IMR-90 (cell line): ENCODE measurements at regions not wholly inside any gene's neighbourhood (a gene's known extent, or its start where the extent isn't known, plus 50 kb on each side); places are given as distances from the start of the nearest gene placed in this dataset.

Source experiments
- ATAC-seq: fragments of 200-7000 bp; cut with Tn5 transposase; 2 replicates; pipeline ENCODE4 v1.9.1; 2020; ENCODE audit warnings: low read depth, mild to moderate bottlenecking, moderate library complexity
- BruUV-seq: library from RNA; stranded (reverse); fragments of 400-500 nt; replicated peaks from 2 replicates; lab custom pipeline; 2021; lab: Mats Ljungman, UMichigan
- CTCF ChIA-PET: fragments of 300-600 bp; formaldehyde crosslinking; extraction: SDS; loops from one replicate; lab custom pipeline; 2021; ENCODE audit warnings: antibody characterized with exemption; lab: Yijun Ruan, JAX
- POLR2A ChIA-PET: fragments of 300-600 bp; sonication (Branson Sonifier 250); formaldehyde crosslinking; loops from one replicate; lab custom pipeline; 2022; ENCODE audit warnings: antibody characterized with exemption; ENCODE audit not compliant: unreplicated experiment; lab: Charles Lee
- DNase-seq: peaks from one replicate; pipeline ENCODE4 v3.0.0; 2013
- H2AFZ ChIP-seq: replicated peaks from 2 replicates; pipeline ENCODE3; 2013; ENCODE audit warnings: low read length, mild to moderate bottlenecking; ENCODE audit not compliant: poor library complexity
- H2AK5ac ChIP-seq: 2 replicates; pipeline ENCODE4 v1.6.1; 2013; ENCODE audit warnings: low read depth, low read length, inconsistent platforms
- H2AK9ac ChIP-seq: replicated peaks from 2 replicates; pipeline ENCODE3; 2013; ENCODE audit warnings: mild to moderate bottlenecking, low read depth, low read length, moderate library complexity; ENCODE audit not compliant: poor library complexity
- H2BK120ac ChIP-seq: 2 replicates; pipeline ENCODE4 v1.6.1; 2013; ENCODE audit warnings: low read depth, low read length, inconsistent platforms
- H2BK15ac ChIP-seq: 3 replicates; pipeline ENCODE4 v1.6.1; 2013; ENCODE audit warnings: low read depth, low read length, inconsistent platforms
- H2BK20ac ChIP-seq: 2 replicates; pipeline ENCODE4 v1.6.1; 2013; ENCODE audit warnings: low read depth, mild to moderate bottlenecking, inconsistent platforms, low read length, moderate library complexity
- H2BK5ac ChIP-seq: 2 replicates; pipeline ENCODE4 v1.6.1; 2013; ENCODE audit warnings: mild to moderate bottlenecking, low read depth, low read length, inconsistent platforms; ENCODE audit not compliant: poor library complexity, severe bottlenecking
- H3K14ac ChIP-seq: replicated peaks from 2 replicates; pipeline ENCODE4 v1.6.1; 2013; ENCODE audit warnings: low read depth, low read length, inconsistent platforms
- H3K18ac ChIP-seq: 2 replicates; pipeline ENCODE4 v1.6.1; 2013; ENCODE audit warnings: low read depth, low read length, control low read depth
- H3K23ac ChIP-seq: 2 replicates; pipeline ENCODE4 v1.6.1; 2013; ENCODE audit warnings: low read depth, low read length, inconsistent platforms
- H3K27ac ChIP-seq: 2 replicates; pipeline ENCODE4 v1.5.1; 2013; ENCODE audit warnings: mild to moderate bottlenecking, control low read depth, low read length; ENCODE audit not compliant: insufficient read depth
- H3K27me3 ChIP-seq: 2 replicates; pipeline ENCODE4 v1.6.1; 2013; ENCODE audit warnings: low read length; ENCODE audit not compliant: control insufficient read depth, insufficient read depth
- H3K36me3 ChIP-seq: 2 replicates; pipeline ENCODE4 v1.6.1; 2013; ENCODE audit warnings: low read length, mixed read lengths; ENCODE audit not compliant: control insufficient read depth, insufficient read depth
- H3K4ac ChIP-seq: 2 replicates; pipeline ENCODE4 v1.6.1; 2013; ENCODE audit warnings: low read depth, low read length, inconsistent platforms
- H3K4me1 ChIP-seq: 2 replicates; pipeline ENCODE4 v1.6.1; 2013; ENCODE audit warnings: low read length, mixed read lengths; ENCODE audit not compliant: control insufficient read depth, insufficient read depth
- H3K4me2 ChIP-seq: 2 replicates; pipeline ENCODE4 v1.6.1; 2013; ENCODE audit warnings: low read depth, mild to moderate bottlenecking, control low read depth, low read length, moderate library complexity
- H3K4me3 ChIP-seq: 2 replicates; pipeline ENCODE4 v1.5.1; 2013; ENCODE audit warnings: low read depth, mild to moderate bottlenecking, control low read depth, low read length, moderate library complexity; ENCODE audit not compliant: insufficient read depth
- H3K56ac ChIP-seq: 2 replicates; pipeline ENCODE4 v1.6.1; 2013; ENCODE audit warnings: low read length, inconsistent platforms; ENCODE audit not compliant: insufficient read depth; ENCODE audit errors: extremely low read depth
- H3K79me1 ChIP-seq, 2 experiments: 2 replicates each; pipeline ENCODE4 v1.6.1; 2013; ENCODE audit warnings: low read length in 2 of 2, inconsistent platforms in 1 of 2, low read depth in 1 of 2
- H3K9ac ChIP-seq: 2 replicates; pipeline ENCODE4 v1.6.1; 2013; ENCODE audit warnings: low read depth, low read length, control low read depth
- H3K9me1 ChIP-seq: 2 replicates; pipeline ENCODE4 v1.6.1; 2013; ENCODE audit warnings: low read length, inconsistent platforms; ENCODE audit not compliant: insufficient read depth
- H3K9me3 ChIP-seq: 2 replicates; pipeline ENCODE4 v1.6.1; 2013; ENCODE audit warnings: low read length; ENCODE audit not compliant: control insufficient read depth, insufficient read depth
- H4K20me1 ChIP-seq: 2 replicates; pipeline ENCODE4 v1.6.1; 2013; ENCODE audit warnings: low read length, inconsistent platforms; ENCODE audit not compliant: insufficient read depth
- H4K5ac ChIP-seq: 2 replicates; pipeline ENCODE4 v1.6.1; 2013; ENCODE audit warnings: mild to moderate bottlenecking, low read depth, low read length, control low read depth
- H4K8ac ChIP-seq, 2 experiments: 2 replicates each; pipeline ENCODE4 v1.6.1; 2013; ENCODE audit warnings: low read depth in 2 of 2, low read length in 2 of 2, control low read depth in 1 of 2, inconsistent platforms in 1 of 2
- H4K91ac ChIP-seq: 2 replicates; pipeline ENCODE4 v1.6.1; 2013; ENCODE audit warnings: low read depth, low read length, inconsistent platforms; ENCODE audit not compliant: insufficient read depth
- BHLHE40 ChIP-seq: fragments of 150-350 bp; IDR thresholded peaks from 2 replicates; pipeline ENCODE4 v1.6.1; 2016; ENCODE audit warnings: mild to moderate bottlenecking, low read depth, low read length
- CEBPB ChIP-seq: IDR thresholded peaks from 2 replicates; pipeline ENCODE4 v1.6.1; 2012; ENCODE audit warnings: low read depth, low read length, improper control_type of control experiment
- CHD1 ChIP-seq: IDR thresholded peaks from 2 replicates; pipeline ENCODE4 v1.6.1; 2012; ENCODE audit warnings: low read depth, low read length, improper control_type of control experiment
- FOS ChIP-seq: fragments of 150-350 bp; IDR thresholded peaks from 2 replicates; pipeline ENCODE4 v1.6.1; 2016; ENCODE audit warnings: low read depth, low read length
- MAFK ChIP-seq: IDR thresholded peaks from 2 replicates; pipeline ENCODE4 v1.6.1; 2012; ENCODE audit warnings: low read depth, low read length, improper control_type of control experiment
- MAZ ChIP-seq: IDR thresholded peaks from 2 replicates; pipeline ENCODE4 v1.6.1; 2012; ENCODE audit warnings: low read depth, mild to moderate bottlenecking, low read length, improper control_type of control experiment, moderate library complexity, borderline replicate concordance
- MXI1 ChIP-seq: IDR thresholded peaks from 2 replicates; pipeline ENCODE4 v1.6.1; 2012; ENCODE audit warnings: low read depth, mild to moderate bottlenecking, low read length, moderate library complexity, borderline replicate concordance
- NFE2L2 ChIP-seq: fragments of 150-350 bp; IDR thresholded peaks from 2 replicates; pipeline ENCODE4 v1.6.1; 2016; ENCODE audit warnings: low read depth, mild to moderate bottlenecking, low read length
- POLR2A ChIP-seq: IDR thresholded peaks from 2 replicates; pipeline ENCODE4 v1.6.1; 2012; ENCODE audit warnings: mild to moderate bottlenecking, low read depth, low read length
- RAD21 ChIP-seq: IDR thresholded peaks from 2 replicates; pipeline ENCODE4 v1.6.1; 2012; ENCODE audit warnings: low read length, improper control_type of control experiment
- RCOR1 ChIP-seq: IDR thresholded peaks from 2 replicates; pipeline ENCODE4 v1.6.1; 2012; ENCODE audit warnings: mild to moderate bottlenecking, low read length, improper control_type of control experiment; ENCODE audit not compliant: insufficient replicate concordance
- RFX5 ChIP-seq: IDR thresholded peaks from 2 replicates; pipeline ENCODE4 v1.8.0; 2012; ENCODE audit warnings: low read depth, mild to moderate bottlenecking, low read length, moderate library complexity
- SMC3 ChIP-seq: fragments of 150-350 bp; IDR thresholded peaks from 2 replicates; pipeline ENCODE4 v1.6.1; 2016; ENCODE audit warnings: low read depth, mild to moderate bottlenecking, antibody characterized with exemption, low read length, moderate library complexity
- WGBS, 2 experiments: methylation state at CpG; one replicate each; pipeline versions ENCODE4 v1.1.5 to v1.1.7; 2013; ENCODE audit warnings: missing lambda C conversion rate in 2 of 2; ENCODE audit not compliant: insufficient read length in 1 of 2; ENCODE audit errors: extremely low coverage in 2 of 2; 5-methylcytosine and 5-hydroxymethylcytosine counted together
- dilution Hi-C: fragments of 300-500 bp; cut with HindIII; formaldehyde crosslinking; loops from one replicate; pipeline ENCODE4 v1.14.3; 2018; ENCODE audit warnings: low sequenced_read_pairs; ENCODE audit not compliant: unreplicated experiment
- in situ Hi-C: fragments of 300-500 bp; cut with MboI; formaldehyde crosslinking; loops from 3 replicates; pipeline ENCODE4 v1.14.3; 2019; ENCODE audit warnings: low sequenced_read_pairs, inconsistent platforms, mixed read lengths
- intact Hi-C: fragments of 100-400 bp; cut with micrococcal nuclease; formaldehyde crosslinking; loops from 2 replicates; pipeline ENCODE4 v1.10.0; 2022
- TF ChIP-seq, protein P1 (sequence below): fragments of 150-350 bp; IDR thresholded peaks from 2 replicates; pipeline ENCODE4 v1.6.1; 2017; ENCODE audit warnings: mild to moderate bottlenecking, antibody characterized with exemption, low read length, low read depth
- TF ChIP-seq, protein P2 (sequence below): fragments of 150-350 bp; IDR thresholded peaks from 2 replicates; pipeline ENCODE4 v1.6.1; 2016; ENCODE audit warnings: low read depth, mild to moderate bottlenecking, low read length, moderate library complexity, borderline replicate concordance
- TF ChIP-seq, protein P3 (sequence below): conservative IDR thresholded peaks from 2 replicates; pipeline ENCODE4 v1.5.1; 2012; ENCODE audit warnings: mild to moderate bottlenecking, low read depth, low read length, improper control_type of control experiment

DNA sequence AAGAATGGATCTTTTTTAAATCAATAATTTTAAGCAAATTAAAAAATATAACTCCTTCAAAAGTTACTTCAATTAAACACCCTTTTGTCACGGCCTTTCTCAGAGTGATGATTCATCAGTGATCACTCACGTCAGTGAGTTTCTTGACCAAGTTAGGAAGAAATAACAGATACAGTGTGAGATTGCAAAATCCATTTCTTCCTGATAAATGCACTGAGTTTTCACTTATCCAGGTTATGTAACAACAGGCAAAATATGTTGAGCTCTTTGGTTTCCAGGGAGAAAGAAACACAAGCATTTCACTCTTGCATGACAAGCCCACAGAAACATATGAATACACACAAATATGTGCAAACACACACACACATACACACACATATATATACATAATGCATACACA is 195.9 kb upstream of the CYRIA start:
- H3K14ac ChIP-seq: no peak overlapping the region
- no peaks in the 10 kb centered on the region for H3K9me3 ChIP-seq
- no peaks in the 10 kb centered on the region for H3K4me1 ChIP-seq
- no TSS peak for BruUV-seq
- H3K27ac ChIP-seq: no peak overlapping the region
- in situ Hi-C loops (no loop called here), dilution Hi-C loops (no loop called here), intact Hi-C loops (no loop called here)
- no peak overlapping the region for H3K4ac ChIP-seq
- H3K36me3 ChIP-seq: no peaks in the 10 kb centered on the region
- no peak overlapping the region for H2BK15ac ChIP-seq
- no peak overlapping the region for H4K91ac ChIP-seq
- H4K5ac ChIP-seq: no peak overlapping the region
- no peak overlapping the region for H2BK20ac ChIP-seq
- no peak overlapping the region for H3K4me3 ChIP-seq
- H3K4me2 ChIP-seq: no peak overlapping the region
- no peak overlapping the region for H4K8ac ChIP-seq
- TF ChIP-seq BHLHE40 (no peak), RCOR1 (no peak), POLR2A (no peak), CEBPB (no peak), SMC3 (no peak), CHD1 (no peak), FOS (no peak), MAFK (no peak), MXI1 (no peak), NFE2L2 (no peak), RAD21 (no peak), MAZ (no peak), RFX5 (no peak)
- TF ChIP-seq, protein P1, sequence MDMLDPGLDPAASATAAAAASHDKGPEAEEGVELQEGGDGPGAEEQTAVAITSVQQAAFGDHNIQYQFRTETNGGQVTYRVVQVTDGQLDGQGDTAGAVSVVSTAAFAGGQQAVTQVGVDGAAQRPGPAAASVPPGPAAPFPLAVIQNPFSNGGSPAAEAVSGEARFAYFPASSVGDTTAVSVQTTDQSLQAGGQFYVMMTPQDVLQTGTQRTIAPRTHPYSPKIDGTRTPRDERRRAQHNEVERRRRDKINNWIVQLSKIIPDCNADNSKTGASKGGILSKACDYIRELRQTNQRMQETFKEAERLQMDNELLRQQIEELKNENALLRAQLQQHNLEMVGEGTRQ: no peak
- TF ChIP-seq, protein P2, sequence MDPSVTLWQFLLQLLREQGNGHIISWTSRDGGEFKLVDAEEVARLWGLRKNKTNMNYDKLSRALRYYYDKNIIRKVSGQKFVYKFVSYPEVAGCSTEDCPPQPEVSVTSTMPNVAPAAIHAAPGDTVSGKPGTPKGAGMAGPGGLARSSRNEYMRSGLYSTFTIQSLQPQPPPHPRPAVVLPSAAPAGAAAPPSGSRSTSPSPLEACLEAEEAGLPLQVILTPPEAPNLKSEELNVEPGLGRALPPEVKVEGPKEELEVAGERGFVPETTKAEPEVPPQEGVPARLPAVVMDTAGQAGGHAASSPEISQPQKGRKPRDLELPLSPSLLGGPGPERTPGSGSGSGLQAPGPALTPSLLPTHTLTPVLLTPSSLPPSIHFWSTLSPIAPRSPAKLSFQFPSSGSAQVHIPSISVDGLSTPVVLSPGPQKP: no peak
- TF ChIP-seq, protein P3, sequence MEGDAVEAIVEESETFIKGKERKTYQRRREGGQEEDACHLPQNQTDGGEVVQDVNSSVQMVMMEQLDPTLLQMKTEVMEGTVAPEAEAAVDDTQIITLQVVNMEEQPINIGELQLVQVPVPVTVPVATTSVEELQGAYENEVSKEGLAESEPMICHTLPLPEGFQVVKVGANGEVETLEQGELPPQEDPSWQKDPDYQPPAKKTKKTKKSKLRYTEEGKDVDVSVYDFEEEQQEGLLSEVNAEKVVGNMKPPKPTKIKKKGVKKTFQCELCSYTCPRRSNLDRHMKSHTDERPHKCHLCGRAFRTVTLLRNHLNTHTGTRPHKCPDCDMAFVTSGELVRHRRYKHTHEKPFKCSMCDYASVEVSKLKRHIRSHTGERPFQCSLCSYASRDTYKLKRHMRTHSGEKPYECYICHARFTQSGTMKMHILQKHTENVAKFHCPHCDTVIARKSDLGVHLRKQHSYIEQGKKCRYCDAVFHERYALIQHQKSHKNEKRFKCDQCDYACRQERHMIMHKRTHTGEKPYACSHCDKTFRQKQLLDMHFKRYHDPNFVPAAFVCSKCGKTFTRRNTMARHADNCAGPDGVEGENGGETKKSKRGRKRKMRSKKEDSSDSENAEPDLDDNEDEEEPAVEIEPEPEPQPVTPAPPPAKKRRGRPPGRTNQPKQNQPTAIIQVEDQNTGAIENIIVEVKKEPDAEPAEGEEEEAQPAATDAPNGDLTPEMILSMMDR: no peak
- no peak for ATAC-seq
- POLR2A ChIA-PET: no interaction called here
- no peak overlapping the region for H2BK5ac ChIP-seq
- H2BK120ac ChIP-seq: no peak overlapping the region
- no peak overlapping the region for H3K56ac ChIP-seq
- H3K79me1 ChIP-seq: no peaks in the 10 kb centered on the region
- no peak overlapping the region for H2AFZ ChIP-seq
- no peak overlapping the region for H2AK9ac ChIP-seq
- CTCF ChIA-PET: no interaction called here
- H4K20me1 ChIP-seq: no peaks in the 10 kb centered on the region
- no peaks in the 10 kb centered on the region for H3K27me3 ChIP-seq
- WGBS, 2 experiments: no CpG with 5 or more reads among the region's 2 CpGs
- H3K23ac ChIP-seq: no peak overlapping the region
- H3K9ac ChIP-seq: no peak overlapping the region
- DNase-seq: no peak
- H2AK5ac ChIP-seq: no peak overlapping the region
- H3K18ac ChIP-seq: no peak overlapping the region
- H3K9me1 ChIP-seq: no peaks in the 10 kb centered on the region
